ENCODE measurements at regions not wholly inside any gene's neighbourhood (a gene's known extent, or its start where the extent isn't known, plus 50 kb on each side); places are given as distances from the start of the nearest gene placed in this dataset.
"Not testable (repeated sequence)": the region's sequence is repeated elsewhere in the genome, so short reads cannot be mapped to it uniquely, and the experiment has no call there.

DNA sequence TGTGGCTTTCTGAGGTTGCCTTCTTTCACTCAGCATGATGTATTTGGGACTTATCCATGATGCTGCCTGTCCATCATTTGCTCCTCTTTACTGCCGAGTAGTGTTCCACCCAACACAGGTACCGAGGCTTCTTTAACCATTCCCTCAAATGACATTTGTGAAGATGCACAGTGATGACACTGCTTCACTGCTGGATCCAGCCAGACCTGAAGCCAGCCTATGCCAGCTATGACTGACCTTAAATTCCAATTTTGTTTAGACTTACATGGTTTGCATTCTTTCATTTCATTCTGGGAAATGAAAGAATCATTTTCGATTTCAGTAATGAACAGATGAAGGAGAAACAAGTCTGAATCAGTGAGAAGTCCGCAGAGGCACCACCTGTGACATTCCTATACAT is 271.0 kb downstream of the AACS start:
- in situ Hi-C loops (cut with HindIII; ENCODE audit: low sequenced_read_pairs): no loop called here
- DNase-seq (ENCODE audit: low spot score): no peak

DNA sequence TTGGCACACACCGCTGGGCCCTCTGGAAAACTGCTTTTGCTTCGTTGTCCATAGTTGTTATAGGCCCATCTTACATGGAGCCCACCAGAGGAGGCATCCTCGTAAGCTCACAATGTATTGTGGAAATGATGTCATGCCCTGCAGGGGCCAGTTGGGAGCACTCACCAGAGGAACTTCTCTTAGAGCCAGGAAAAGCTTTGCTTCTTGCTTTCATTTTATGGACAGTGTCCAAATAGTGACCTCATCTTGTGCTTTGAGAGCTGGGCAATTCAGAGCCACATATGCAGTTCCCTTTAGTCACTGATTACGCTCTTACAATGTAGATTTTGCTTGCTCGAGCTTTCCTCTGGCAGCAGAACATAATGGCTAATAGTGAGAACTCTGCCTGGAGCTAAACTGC is 275.6 kb downstream of the AACS start:
- peak; percentile 73 for DNase-seq (ENCODE audit: low spot score)

GRCh38 chr12:125341422-125341821 is 276.2 kb downstream of the AACS start:
- in situ Hi-C loops (cut with HindIII; ENCODE audit: low sequenced_read_pairs): no loop called here
- DNase-seq (ENCODE audit: low spot score): no peak

More for the DNA sequence above, 275.6 kb downstream of the AACS start:
- in situ Hi-C loops (cut with HindIII; ENCODE audit: low sequenced_read_pairs): no loop called here

- in situ Hi-C loops (cut with HindIII; ENCODE audit: low sequenced_read_pairs): no loop called here
- no peak for DNase-seq (ENCODE audit: low spot score)
Observed at GRCh38 chr12:125343649-125344048, 278.4 kb downstream of the AACS start.

GRCh38 chr12:125346362-125346761 is 281.1 kb downstream of the AACS start:
- in situ Hi-C loops (cut with HindIII; ENCODE audit: low sequenced_read_pairs): no loop called here
- DNase-seq (ENCODE audit: low spot score): no peak

DNA sequence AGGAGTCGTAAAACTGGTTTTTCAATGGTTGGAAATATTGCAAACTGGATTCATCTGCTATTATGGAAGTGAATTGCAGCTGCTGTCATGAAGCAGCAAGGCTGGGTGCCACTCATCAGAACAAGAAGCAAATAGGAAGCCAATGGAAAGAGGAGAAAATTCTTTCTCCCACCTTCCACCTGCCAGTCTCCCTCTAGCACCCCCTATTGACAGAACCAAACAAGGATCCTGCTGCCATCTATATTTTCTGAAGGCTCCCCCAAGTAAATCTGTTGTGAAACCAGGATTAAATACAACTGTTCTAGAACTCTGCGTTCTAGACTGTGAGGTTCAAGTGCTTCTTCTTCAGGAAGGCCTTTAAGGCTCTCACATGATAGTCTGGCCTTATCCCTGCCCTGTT is 286.6 kb downstream of the AACS start:
- in situ Hi-C loops (cut with HindIII; ENCODE audit: low sequenced_read_pairs): no loop called here
- no peak for DNase-seq (ENCODE audit: low spot score)

DNA sequence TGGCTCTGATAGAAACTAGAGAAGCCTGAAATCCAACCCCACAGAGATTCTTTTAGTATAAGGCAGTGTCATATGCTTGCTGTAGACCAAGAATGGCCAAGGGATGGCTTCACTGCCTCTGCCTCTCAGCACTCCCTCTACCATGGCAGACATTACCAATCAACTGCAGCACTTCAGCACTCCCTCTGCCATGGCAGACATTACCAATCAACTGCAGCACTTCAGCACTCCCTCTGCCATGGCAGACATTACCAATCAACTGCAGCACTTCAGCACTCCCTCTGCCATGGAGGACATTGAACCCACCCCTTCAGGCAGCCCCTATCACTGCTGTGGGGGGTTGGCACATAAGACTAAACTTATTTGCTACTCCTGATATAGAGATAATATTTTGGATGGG is 287.8 kb downstream of the AACS start:
- in situ Hi-C loops (cut with HindIII; ENCODE audit: low sequenced_read_pairs): not testable (repeated sequence)

DNA sequence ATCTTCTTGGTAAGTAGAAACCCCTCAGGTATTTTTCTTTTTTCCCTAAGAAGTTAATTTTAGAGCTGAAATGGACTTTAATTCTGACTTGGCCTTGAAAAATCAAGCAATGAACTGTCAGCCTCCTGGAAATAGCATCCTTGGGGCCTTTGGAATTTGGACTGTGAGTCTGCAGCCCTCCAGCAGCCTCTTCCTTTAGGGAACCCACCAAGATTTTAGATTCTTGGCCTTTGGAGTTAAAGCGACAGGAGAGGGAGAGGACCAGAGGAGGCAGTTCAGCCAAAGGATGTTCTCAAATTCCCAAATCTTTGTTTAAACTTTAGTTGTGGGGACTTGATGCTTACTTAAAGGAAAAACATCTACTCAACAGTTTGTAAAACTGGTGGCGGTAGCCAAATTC is 288.6 kb downstream of the AACS start:
- in situ Hi-C loops (cut with HindIII; ENCODE audit: low sequenced_read_pairs): no loop called here
- DNase-seq (ENCODE audit: low spot score): no peak

More for the DNA sequence above, 287.8 kb downstream of the AACS start:
- DNase-seq (ENCODE audit: low spot score): not testable (repeated sequence)

- in situ Hi-C loops (cut with HindIII; ENCODE audit: low sequenced_read_pairs): no loop called here
- DNase-seq (ENCODE audit: low spot score): no peak
Observed at GRCh38 chr12:125355614-125356013, 290.4 kb downstream of the AACS start.

DNA sequence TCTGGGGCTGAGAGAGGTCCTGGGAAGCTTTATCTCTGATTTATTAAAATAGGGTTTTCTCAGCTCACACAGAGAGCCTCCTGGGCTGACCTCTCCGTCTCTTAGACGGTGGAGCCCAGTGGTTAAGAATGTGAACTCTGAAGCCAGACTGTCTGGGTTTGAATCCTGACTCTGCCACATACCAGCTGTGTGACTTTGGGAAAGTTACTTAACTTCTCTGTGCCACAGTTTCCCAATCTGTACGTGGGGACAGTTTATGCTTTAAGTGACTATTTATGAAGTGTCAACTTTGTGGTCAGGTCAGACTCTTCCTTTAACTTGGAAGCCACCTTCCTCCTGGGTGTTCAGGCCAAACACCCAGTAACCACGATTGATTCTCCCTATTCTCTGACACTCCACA is 290.9 kb downstream of the AACS start:
- in situ Hi-C loops (cut with HindIII; ENCODE audit: low sequenced_read_pairs): no loop called here
- no peak for DNase-seq (ENCODE audit: low spot score)

DNA sequence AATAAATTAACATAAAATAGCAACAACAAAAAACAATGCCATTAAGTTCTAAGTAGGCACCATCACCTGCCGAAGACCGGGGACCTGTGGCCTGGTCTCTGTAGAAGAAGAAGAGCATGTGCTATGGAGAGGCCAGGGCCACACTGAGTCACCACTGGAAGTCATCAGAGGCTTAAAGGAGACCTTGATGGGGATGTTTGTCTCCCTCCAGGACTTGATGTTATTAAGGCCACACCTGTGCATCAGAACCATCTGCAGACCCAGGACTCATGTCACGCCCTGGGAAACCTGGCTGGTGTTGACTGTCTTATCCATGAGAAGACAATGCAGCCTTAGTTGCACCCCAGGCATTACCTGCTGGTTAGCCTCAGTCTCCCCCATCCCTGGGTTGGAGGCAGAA is 292.3 kb downstream of the AACS start:
- DNase-seq (ENCODE audit: low spot score): no peak

GRCh38 chr12:125360540-125360939 is 295.3 kb downstream of the AACS start:
- in situ Hi-C loops (cut with HindIII; ENCODE audit: low sequenced_read_pairs): no loop called here
- no peak for DNase-seq (ENCODE audit: low spot score)

More for the DNA sequence above, 292.3 kb downstream of the AACS start:
- in situ Hi-C loops (cut with HindIII; ENCODE audit: low sequenced_read_pairs): no loop called here

DNA sequence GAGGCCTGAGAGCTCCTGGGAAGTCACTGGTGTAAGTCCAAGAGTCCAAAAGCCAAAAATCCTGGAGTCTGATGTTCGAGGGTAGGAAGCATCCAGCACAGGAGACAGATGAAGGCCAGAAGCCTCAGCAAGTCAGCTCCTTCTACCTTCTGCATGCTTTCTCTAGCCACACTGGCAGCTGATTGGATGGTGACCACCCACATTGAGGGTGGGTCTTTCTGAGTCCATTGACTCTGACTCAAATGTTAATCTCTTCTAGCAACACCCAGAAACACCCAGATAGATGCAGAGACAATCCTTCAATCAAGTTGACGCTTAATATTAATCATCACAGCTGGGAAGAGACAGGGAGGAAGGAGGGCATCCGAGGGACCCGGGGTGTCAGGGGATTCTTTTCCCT is 305.8 kb downstream of the AACS start:
- in situ Hi-C loops (cut with HindIII; ENCODE audit: low sequenced_read_pairs): no loop called here

DNA sequence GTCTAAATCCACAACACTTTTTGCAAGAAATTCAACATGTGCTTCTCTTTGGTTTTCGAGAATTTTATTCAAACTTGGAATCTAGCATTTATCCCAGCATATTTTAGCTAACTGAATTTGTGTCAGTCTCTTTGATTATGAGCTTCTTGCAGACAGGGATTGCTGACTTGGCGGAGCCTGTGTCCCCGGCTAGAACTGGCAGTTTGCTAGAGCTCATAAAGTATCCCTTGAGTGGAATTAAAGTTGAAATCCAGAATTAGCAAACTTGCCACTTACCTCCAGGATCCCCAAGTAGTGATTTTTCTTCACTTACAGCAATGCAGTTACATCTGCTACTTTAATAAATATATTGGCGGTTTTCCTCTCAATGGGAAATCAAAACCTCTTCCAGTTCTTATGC is 306.9 kb downstream of the AACS start:
- in situ Hi-C loops (cut with HindIII; ENCODE audit: low sequenced_read_pairs): no loop called here
- DNase-seq (ENCODE audit: low spot score): no peak

More for the DNA sequence above, 305.8 kb downstream of the AACS start:
- DNase-seq (ENCODE audit: low spot score): no peak

GRCh38 chr12:125373375-125373774 is 308.1 kb downstream of the AACS start:
- no peak for DNase-seq (ENCODE audit: low spot score)
- in situ Hi-C loops (cut with HindIII; ENCODE audit: low sequenced_read_pairs): no loop called here

DNA sequence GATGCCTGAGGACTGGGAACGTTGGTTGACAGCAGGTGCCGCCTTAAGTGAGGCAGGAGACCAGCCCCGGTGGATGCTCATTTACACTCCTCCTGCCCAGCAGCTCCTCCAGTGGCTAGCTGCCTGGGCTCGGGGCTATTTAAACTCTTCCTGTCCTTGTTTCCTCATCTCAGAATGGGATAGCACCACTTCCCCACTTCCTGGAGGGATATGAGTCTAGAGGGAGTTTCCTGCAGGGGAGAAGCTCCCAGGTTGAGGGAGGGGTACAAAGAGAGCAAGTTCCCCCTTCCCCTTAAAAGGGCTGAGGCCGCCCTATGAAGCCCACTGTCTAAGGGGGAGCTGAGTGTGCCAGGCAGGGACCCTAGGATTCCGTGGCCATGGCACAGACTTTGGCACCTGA is 311.2 kb downstream of the AACS start:
- DNase-seq (ENCODE audit: low spot score): peak; percentile 3
- in situ Hi-C loops (cut with HindIII; ENCODE audit: low sequenced_read_pairs): no loop called here

DNA sequence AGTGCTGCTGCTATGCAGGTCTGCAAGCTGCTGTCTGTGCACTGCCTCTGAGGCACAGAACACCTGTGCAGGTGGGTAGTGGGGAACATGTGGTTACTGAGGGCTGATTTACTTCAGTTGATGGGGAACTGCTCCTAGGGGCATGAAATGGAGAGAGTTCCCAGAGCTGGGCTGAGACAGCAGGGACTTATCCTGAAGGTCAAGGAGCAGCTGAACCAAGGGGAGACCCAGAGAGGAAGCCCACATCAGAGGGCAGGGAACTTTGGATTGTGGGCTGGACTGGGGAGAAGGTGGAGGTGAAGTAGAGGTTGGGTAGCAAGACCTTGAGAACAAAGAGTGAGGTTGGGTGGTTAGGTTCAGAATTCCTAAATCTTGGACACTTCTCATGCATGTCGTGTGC is 311.9 kb downstream of the AACS start:
- no peak for DNase-seq (ENCODE audit: low spot score)
- in situ Hi-C loops (cut with HindIII; ENCODE audit: low sequenced_read_pairs): no loop called here

- in situ Hi-C loops (cut with HindIII; ENCODE audit: low sequenced_read_pairs): no loop called here
- DNase-seq (ENCODE audit: low spot score): no peak
Observed at GRCh38 chr12:125381373-125381772, 316.1 kb downstream of the AACS start.

DNA sequence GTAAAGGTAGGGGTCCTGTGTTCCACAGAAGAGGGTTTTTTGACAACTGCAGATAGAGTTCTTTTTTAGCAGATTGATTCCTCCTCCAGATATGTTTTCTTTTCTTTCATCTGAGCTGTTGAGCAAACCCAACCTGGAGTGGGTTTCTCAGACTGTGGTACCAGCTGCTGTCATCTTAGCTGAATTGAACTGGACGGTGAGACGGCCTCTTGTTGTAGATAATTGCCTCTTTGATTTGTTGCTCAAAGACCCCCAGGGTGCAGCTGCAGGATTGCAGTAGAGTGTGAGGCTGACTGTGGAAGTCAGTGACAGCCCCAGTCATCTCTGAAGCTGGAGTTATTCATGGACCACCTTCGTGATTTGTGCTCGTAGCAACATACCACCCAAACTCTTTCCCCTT is 317.7 kb downstream of the AACS start:
- no peak for DNase-seq (ENCODE audit: low spot score)
- in situ Hi-C loops (cut with HindIII; ENCODE audit: low sequenced_read_pairs): no loop called here

DNA sequence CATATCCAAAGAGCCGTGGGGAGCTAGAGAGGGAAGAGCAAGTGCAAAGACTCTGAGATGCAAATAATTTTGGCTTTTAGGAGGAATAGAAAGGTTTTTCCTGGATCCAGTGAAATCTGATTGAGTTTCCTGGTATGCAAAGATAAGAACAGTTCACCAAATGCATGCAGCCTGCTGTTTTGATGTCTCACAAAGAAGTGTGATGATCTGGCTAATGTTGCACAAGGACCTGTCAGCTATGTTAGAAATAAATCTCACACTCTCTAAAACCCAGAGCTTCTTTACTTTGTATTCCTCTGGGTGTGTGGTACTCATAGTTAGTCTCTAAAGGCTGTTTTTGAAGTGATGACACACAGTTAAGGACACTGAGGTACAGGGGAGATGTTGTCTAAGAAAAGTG is 321.4 kb downstream of the AACS start:
- in situ Hi-C loops (cut with HindIII; ENCODE audit: low sequenced_read_pairs): no loop called here
- no peak for DNase-seq (ENCODE audit: low spot score)

DNA sequence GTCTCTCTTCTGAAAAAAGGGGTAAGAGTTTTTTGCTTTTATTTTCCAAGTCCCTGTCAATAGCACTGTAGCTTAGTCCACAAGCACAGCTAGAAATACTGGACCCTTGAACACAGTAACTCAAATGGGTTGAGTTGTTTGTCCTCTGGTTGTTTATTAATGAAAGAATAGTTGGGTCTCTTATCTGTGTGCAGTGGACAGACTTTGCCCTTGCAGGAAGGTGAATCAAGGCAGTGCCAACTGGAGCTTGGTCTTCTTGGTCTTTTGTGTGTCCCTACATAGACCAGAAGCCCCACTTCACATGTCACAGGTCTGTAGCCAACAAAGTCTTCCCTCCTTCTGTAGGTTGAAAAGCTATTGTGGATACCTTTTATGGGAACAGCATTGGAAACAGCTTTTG is 322.0 kb downstream of the AACS start:
- in situ Hi-C loops (cut with HindIII; ENCODE audit: low sequenced_read_pairs): no loop called here
- DNase-seq (ENCODE audit: low spot score): no peak

GRCh38 chr12:125389061-125389697 is 323.9 kb downstream of the AACS start:
- no peak for DNase-seq (ENCODE audit: low spot score)
- in situ Hi-C loops (cut with HindIII; ENCODE audit: low sequenced_read_pairs): no loop called here

All from G401 (cell line).